GM12878 (cell line): ENCODE measurements at regions not wholly inside any gene's neighbourhood (a gene's known extent, or its start where the extent isn't known, plus 50 kb on each side); places are given as distances from the start of the nearest gene placed in this dataset.

Experiments used
- CTCF ChIP-seq, 3 experiments: IDR thresholded peaks in 2 of 3; conservative IDR thresholded peaks in 1 of 3; 2 replicates each; pipeline ENCODE4 v1.5.1; 2011; ENCODE audit warnings: low read depth in 3 of 3, low read length in 3 of 3, mild to moderate bottlenecking in 3 of 3, control low read depth in 2 of 3, moderate library complexity in 2 of 3, inconsistent platforms in 1 of 3, mixed read lengths in 1 of 3; ENCODE audit not compliant: control insufficient read depth in 2 of 3, insufficient read depth in 1 of 3; ENCODE audit errors: extremely low read depth in 1 of 3
- EZH2 ChIP-seq: IDR thresholded peaks from 2 replicates; pipeline ENCODE4 v1.6.1; 2012; ENCODE audit warnings: low read depth, mild to moderate bottlenecking, control low read depth, inconsistent platforms, low read length, borderline replicate concordance; ENCODE audit not compliant: control insufficient read depth
- MYC ChIP-seq: IDR thresholded peaks from 2 replicates; pipeline ENCODE4 v1.6.1; 2011; ENCODE audit warnings: mild to moderate bottlenecking, low read length, moderate library complexity, inconsistent platforms; ENCODE audit not compliant: insufficient read depth, insufficient replicate concordance, insufficient read length, severe bottlenecking
- NFYB ChIP-seq: IDR thresholded peaks from 2 replicates; pipeline ENCODE4 v1.6.1; 2011; ENCODE audit warnings: low read depth, mild to moderate bottlenecking, low read length, improper control_type of control experiment, moderate library complexity; ENCODE audit not compliant: insufficient read depth
- NRF1 ChIP-seq: conservative IDR thresholded peaks from 2 replicates; pipeline ENCODE4 v1.6.1; 2011; ENCODE audit warnings: mild to moderate bottlenecking, low read depth, low read length, improper control_type of control experiment

GRCh38 chr16:55130456-55130855, 193.5 kb upstream of the IRX6 start:
- TF ChIP-seq NRF1 (no peak), NFYB (no peak), CTCF (IDR thresholded peaks at IDR 0.05 in 2 of 3, conservative IDR thresholded peaks at IDR 0.05 in 1 of 3; ENCODE audit: control insufficient read depth in 2 of 3, extremely low read depth in 1 of 3, insufficient read depth in 1 of 3, low read depth in 3 of 3, low read length in 3 of 3) (no peak), MYC (no peak), EZH2 (no peak)
